ENCODE measurements at regions not wholly inside any gene's neighbourhood (a gene's known extent, or its start where the extent isn't known, plus 50 kb on each side); places are given as distances from the start of the nearest gene placed in this dataset.

DNA sequence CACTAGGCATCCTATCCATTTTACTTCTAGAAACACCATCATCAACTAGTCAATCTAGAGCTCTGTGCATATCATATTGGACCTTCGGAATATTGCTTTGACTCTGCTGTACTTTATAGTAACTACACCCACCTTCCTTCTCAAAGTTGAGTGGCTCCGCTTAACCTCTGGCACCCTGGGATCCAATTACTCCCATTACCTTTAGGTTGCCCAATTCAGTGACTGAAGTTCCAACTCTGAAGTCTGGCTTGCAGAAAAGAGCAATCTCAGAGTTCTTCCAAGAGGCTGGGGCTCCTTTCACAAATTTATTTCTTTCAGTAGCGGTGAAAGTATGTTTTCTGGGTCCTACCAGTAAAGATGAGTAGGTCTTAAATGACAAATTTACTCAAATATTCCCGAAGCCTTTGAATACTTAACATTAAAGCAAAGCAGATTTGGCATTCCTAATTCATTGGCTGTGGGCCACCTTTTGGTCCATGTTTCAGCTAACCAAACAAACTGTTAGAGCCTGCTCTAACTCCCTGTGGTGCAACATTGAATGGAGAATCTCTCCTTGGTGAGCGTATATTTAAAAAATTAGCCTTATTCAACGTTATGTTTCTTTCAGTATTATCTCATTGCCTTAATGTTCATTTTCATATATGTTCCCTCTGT, 1215.8 kb downstream of the RAPGEF2 start:
- TF ChIP-seq CTCF (IDR thresholded peaks at IDR 0.05) (no peak), POLR2AphosphoS5 (IDR thresholded peaks at IDR 0.05) (no peak), EP300 (IDR thresholded peaks at IDR 0.05; ENCODE audit: low read depth) (no peak), POLR2A (IDR thresholded peaks at IDR 0.05) (no peak)
